Loucy (cell line): ENCODE measurements at regions not wholly inside any gene's neighbourhood (a gene's known extent, or its start where the extent isn't known, plus 50 kb on each side); places are given as distances from the start of the nearest gene placed in this dataset.

Experiments used
- H2AFZ ChIP-seq: fragments of 200-600 bp; sonication (generic); 2 replicates; pipeline ENCODE4 v1.6.0; 2016; ENCODE audit warnings: antibody characterized with exemption, mild to moderate bottlenecking, low read length, moderate library complexity
- H3F3A ChIP-seq: fragments of 200-600 bp; 2 replicates; pipeline ENCODE4 v1.6.0; 2016; ENCODE audit warnings: antibody characterized with exemption, low read depth, mild to moderate bottlenecking
- H3K27me3 ChIP-seq: fragments of 200-600 bp; sonication (generic); 2 replicates; pipeline ENCODE4 v1.6.1; 2014; ENCODE audit warnings: low read length, mild to moderate bottlenecking; ENCODE audit not compliant: insufficient read depth, poor library complexity, severe bottlenecking
- H3K36me3 ChIP-seq: fragments of 200-600 bp; sonication (generic); 2 replicates; pipeline ENCODE4 v1.6.1; 2016; ENCODE audit warnings: low read length; ENCODE audit not compliant: insufficient read depth
- H3K4me1 ChIP-seq: fragments of 200-600 bp; sonication (generic); 2 replicates; pipeline ENCODE4 v1.5.1; 2014; ENCODE audit warnings: low read length, mild to moderate bottlenecking; ENCODE audit not compliant: insufficient read depth, poor library complexity, severe bottlenecking
- H3K4me2 ChIP-seq: fragments of 200-600 bp; sonication (generic); 2 replicates; pipeline ENCODE4 v1.6.0; 2014; ENCODE audit warnings: antibody characterized with exemption, low read length, low read depth, mild to moderate bottlenecking; ENCODE audit not compliant: poor library complexity, severe bottlenecking
- H3K4me3 ChIP-seq: fragments of 200-600 bp; sonication (generic); 2 replicates; pipeline ENCODE4 v1.5.1; 2014; ENCODE audit warnings: low read length, mild to moderate bottlenecking, mixed read lengths; ENCODE audit not compliant: poor library complexity, severe bottlenecking
- H3K79me2 ChIP-seq: fragments of 200-600 bp; sonication (generic); 2 replicates; pipeline ENCODE4 v1.6.1; 2014; ENCODE audit warnings: low read length; ENCODE audit not compliant: insufficient read depth
- H3K9ac ChIP-seq: fragments of 200-600 bp; sonication (generic); 2 replicates; pipeline ENCODE4 v1.6.0; 2014; ENCODE audit warnings: mild to moderate bottlenecking, low read depth, low read length, moderate library complexity; ENCODE audit not compliant: poor library complexity, severe bottlenecking
- H3K9me2 ChIP-seq: fragments of 200-600 bp; sonication (generic); replicated peaks from 2 replicates; pipeline ENCODE4 v1.6.1; 2016; ENCODE audit warnings: low read depth, low read length, mixed read lengths
- H3K9me3 ChIP-seq: fragments of 200-600 bp; sonication (generic); 2 replicates; pipeline ENCODE4 v1.6.1; 2014; ENCODE audit warnings: mild to moderate bottlenecking, antibody characterized with exemption, low read length, low read depth; ENCODE audit not compliant: insufficient read depth
- H4K20me1 ChIP-seq: fragments of 200-600 bp; sonication (generic); 2 replicates; pipeline ENCODE4 v1.6.0; 2014; ENCODE audit warnings: antibody characterized with exemption, low read length, mild to moderate bottlenecking; ENCODE audit not compliant: insufficient read depth, poor library complexity, severe bottlenecking
- EZH2phosphoT487 ChIP-seq: fragments of 200-600 bp; IDR thresholded peaks from 2 replicates; pipeline ENCODE4 v1.6.1; 2018; ENCODE audit warnings: antibody characterized with exemption, mild to moderate bottlenecking, moderate library complexity, borderline replicate concordance
- TF ChIP-seq, protein P1 (sequence below): fragments of 200-600 bp; sonication (generic); conservative IDR thresholded peaks from 2 replicates; pipeline ENCODE4 v1.5.1; 2014; ENCODE audit warnings: mild to moderate bottlenecking, antibody characterized with exemption, low read length

DNA sequence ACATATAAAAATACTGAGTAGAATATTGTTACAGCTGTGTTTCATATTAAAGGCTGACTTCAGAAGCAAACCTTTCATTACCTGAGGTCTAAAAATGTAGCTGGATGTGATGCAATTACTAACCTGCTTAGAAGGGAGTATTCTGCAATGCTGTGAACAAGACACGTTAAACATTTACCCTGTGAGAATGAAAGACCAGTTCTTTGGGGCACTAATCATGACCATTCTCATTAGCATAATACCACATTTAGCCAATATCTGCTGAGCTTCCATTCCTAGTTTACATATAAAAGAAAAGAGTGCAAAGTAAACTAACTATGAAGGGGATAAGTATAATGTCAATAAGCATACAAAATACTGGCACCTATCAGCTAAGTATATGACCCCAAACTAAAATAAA, 784.0 kb upstream of the KLHL29 start:
- Histone ChIP-seq H3K9me2 (no peaks in the 10 kb centered on the region), H3F3A (no peaks in the 10 kb centered on the region), H3K4me1 (no peaks in the 10 kb centered on the region), H3K4me2 (no peak overlapping the region), H3K4me3 (no peak overlapping the region), H3K27me3 (no peaks in the 10 kb centered on the region), H3K36me3 (no peaks in the 10 kb centered on the region), H4K20me1 (no peaks in the 10 kb centered on the region), H2AFZ (no peak overlapping the region), H3K9ac (no peak overlapping the region), H3K79me2 (no peaks in the 10 kb centered on the region), H3K9me3 (no peaks in the 10 kb centered on the region)
- TF ChIP-seq EZH2phosphoT487, result no peak
- TF ChIP-seq, protein P1, sequence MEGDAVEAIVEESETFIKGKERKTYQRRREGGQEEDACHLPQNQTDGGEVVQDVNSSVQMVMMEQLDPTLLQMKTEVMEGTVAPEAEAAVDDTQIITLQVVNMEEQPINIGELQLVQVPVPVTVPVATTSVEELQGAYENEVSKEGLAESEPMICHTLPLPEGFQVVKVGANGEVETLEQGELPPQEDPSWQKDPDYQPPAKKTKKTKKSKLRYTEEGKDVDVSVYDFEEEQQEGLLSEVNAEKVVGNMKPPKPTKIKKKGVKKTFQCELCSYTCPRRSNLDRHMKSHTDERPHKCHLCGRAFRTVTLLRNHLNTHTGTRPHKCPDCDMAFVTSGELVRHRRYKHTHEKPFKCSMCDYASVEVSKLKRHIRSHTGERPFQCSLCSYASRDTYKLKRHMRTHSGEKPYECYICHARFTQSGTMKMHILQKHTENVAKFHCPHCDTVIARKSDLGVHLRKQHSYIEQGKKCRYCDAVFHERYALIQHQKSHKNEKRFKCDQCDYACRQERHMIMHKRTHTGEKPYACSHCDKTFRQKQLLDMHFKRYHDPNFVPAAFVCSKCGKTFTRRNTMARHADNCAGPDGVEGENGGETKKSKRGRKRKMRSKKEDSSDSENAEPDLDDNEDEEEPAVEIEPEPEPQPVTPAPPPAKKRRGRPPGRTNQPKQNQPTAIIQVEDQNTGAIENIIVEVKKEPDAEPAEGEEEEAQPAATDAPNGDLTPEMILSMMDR, result no peak

DNA sequence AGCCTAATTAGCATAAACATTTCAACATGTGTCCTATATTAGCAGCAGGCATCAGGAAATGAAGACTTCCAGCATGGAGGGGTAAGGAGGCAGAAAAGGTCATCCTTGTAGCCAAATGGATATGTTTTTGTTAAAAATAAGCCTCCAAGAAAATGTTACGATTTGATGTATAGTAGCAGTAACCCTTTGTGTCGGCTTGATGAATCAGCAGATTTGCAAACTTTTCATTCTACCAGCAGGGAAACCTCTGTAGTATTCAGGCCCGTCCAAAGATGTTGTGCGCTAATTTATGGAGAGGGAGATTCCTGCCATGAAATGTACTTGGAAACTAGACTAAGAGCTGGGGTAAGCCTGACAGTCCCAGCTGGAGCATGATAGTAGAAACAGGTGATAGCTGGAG, 780.8 kb upstream of the KLHL29 start:
- no peaks in the 10 kb centered on the region for H4K20me1 ChIP-seq
- H3K27me3 ChIP-seq, result no peaks in the 10 kb centered on the region
- H3K4me2 ChIP-seq, result no peak overlapping the region
- no peaks in the 10 kb centered on the region for H3F3A ChIP-seq
- no peak overlapping the region for H2AFZ ChIP-seq
- no peaks in the 10 kb centered on the region for H3K79me2 ChIP-seq
- no peak overlapping the region for H3K9ac ChIP-seq
- no peaks in the 10 kb centered on the region for H3K9me2 ChIP-seq
- no peak for TF ChIP-seq EZH2phosphoT487
- TF ChIP-seq, protein P1, result no peak
- H3K9me3 ChIP-seq, result no peaks in the 10 kb centered on the region
- H3K36me3 ChIP-seq, result no peaks in the 10 kb centered on the region
- H3K4me1 ChIP-seq, result no peaks in the 10 kb centered on the region
- H3K4me3 ChIP-seq, result no peak overlapping the region

DNA sequence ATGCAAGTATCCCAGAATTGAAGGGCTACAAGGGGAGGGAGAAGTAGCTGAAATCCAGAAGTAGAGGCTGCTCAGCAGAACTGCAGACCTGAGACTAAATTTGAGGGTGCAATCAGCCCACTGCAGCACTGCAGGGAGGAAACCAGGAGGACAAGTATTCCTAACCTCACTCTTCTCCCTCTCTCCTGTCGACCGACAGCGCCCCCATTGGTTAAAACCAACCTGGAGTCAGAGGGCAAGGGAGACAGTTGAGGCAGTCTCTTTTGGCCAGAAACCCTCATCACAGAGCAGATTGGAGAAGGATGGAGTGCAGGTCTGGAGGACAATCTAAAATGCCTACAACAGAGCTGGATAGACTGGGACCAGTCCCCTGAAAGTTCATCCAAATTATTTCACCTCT, 768.9 kb upstream of the KLHL29 start:
- Histone ChIP-seq H3K79me2 (no peaks in the 10 kb centered on the region), H3K36me3 (no peaks in the 10 kb centered on the region), H3K4me1 (no peaks in the 10 kb centered on the region), H3K9me3 (no peaks in the 10 kb centered on the region), H3K9me2 (no peaks in the 10 kb centered on the region), H3F3A (no peaks in the 10 kb centered on the region), H3K4me3 (no peak overlapping the region), H2AFZ (no peak overlapping the region), H3K9ac (no peak overlapping the region), H3K4me2 (no peak overlapping the region), H3K27me3 (no peaks in the 10 kb centered on the region), H4K20me1 (no peaks in the 10 kb centered on the region)
- no peak for TF ChIP-seq EZH2phosphoT487
- TF ChIP-seq, protein P1, result no peak
